WTC11 (cell line): ENCODE measurements at regions not wholly inside any gene's neighbourhood (a gene's known extent, or its start where the extent isn't known, plus 50 kb on each side); places are given as distances from the start of the nearest gene placed in this dataset.

Experiments used
- ATAC-seq: fragments of 200-7000 bp; cut with Tn5 transposase; 2 replicates; pipeline ENCODE4 v1.10.0; 2021; ENCODE audit warnings: mild to moderate bottlenecking, moderate library complexity
- CTCF ChIA-PET: fragments of 300-600 bp; sonication (Branson Sonifier 250); formaldehyde crosslinking; loops from one replicate; lab custom pipeline; 2021; ENCODE audit warnings: antibody characterized with exemption; lab: Charles Lee
- POLR2A ChIA-PET: fragments of 350-600 bp; sonication (Branson Sonifier 250); formaldehyde crosslinking; loops from one replicate; lab custom pipeline; 2021; ENCODE audit warnings: antibody characterized with exemption; lab: Charles Lee
- DNase-seq: peaks from one replicate; pipeline ENCODE4 v3.0.0; 2021; ENCODE audit warnings: low spot score
- H3K27ac Mint-ChIP-seq: 2 replicates; pipeline ENCODE4 v1.8.0; 2021; ENCODE audit warnings: mixed read lengths
- H3K27me3 Mint-ChIP-seq: 2 replicates; pipeline ENCODE4 v1.8.0; 2021; ENCODE audit warnings: low read depth, mild to moderate bottlenecking, moderate library complexity, mixed read lengths
- H3K36me3 Mint-ChIP-seq: 2 replicates; pipeline ENCODE4 v1.8.0; 2021; ENCODE audit warnings: mixed read lengths
- H3K4me1 Mint-ChIP-seq: 2 replicates; pipeline ENCODE4 v1.8.0; 2022; ENCODE audit warnings: mixed read lengths
- H3K4me3 Mint-ChIP-seq: 2 replicates; pipeline ENCODE4 v1.8.0; 2021; ENCODE audit warnings: mild to moderate bottlenecking, moderate library complexity, mixed read lengths
- H3K9me3 Mint-ChIP-seq: 2 replicates; pipeline ENCODE4 v1.8.0; 2021; ENCODE audit warnings: mixed read lengths
- ARID4B ChIP-seq: sonication (generic); formaldehyde crosslinking; IDR thresholded peaks from 2 replicates; pipeline ENCODE4 v1.8.0; 2023; ENCODE audit warnings: missing genetic modification reagents, mild to moderate bottlenecking, borderline replicate concordance
- ATF3 ChIP-seq: sonication (generic); formaldehyde crosslinking; conservative IDR thresholded peaks from 2 replicates; pipeline ENCODE4 v1.8.1; 2022; ENCODE audit warnings: mild to moderate bottlenecking, missing genetic modification reagents
- CBFB ChIP-seq: sonication (generic); formaldehyde crosslinking; IDR thresholded peaks from 2 replicates; pipeline ENCODE4 v1.8.1; 2022; ENCODE audit warnings: mild to moderate bottlenecking, low read depth, missing genetic modification reagents
- E2F5 ChIP-seq: sonication (generic); formaldehyde crosslinking; IDR thresholded peaks from 2 replicates; pipeline ENCODE4 v1.8.1; 2022; ENCODE audit warnings: mild to moderate bottlenecking, moderate library complexity, missing genetic modification reagents
- EMX1 ChIP-seq: fragments of 250-450 bp; sonication (Bioruptor Pico); IDR thresholded peaks from 2 replicates; pipeline ENCODE4 v1.8.0; 2021; ENCODE audit warnings: mild to moderate bottlenecking
- ESRRA ChIP-seq: sonication (generic); formaldehyde crosslinking; IDR thresholded peaks from 2 replicates; pipeline ENCODE4 v1.8.1; 2022; ENCODE audit warnings: mild to moderate bottlenecking, missing genetic modification reagents, borderline replicate concordance
- ETV6 ChIP-seq: sonication (generic); formaldehyde crosslinking; IDR thresholded peaks from 2 replicates; pipeline ENCODE4 v1.8.1; 2022; ENCODE audit warnings: mild to moderate bottlenecking, missing genetic modification reagents
- HMGA2 ChIP-seq: fragments of 250-450 bp; sonication (Bioruptor Pico); IDR thresholded peaks from 2 replicates; pipeline ENCODE4 v1.4.0; 2021; ENCODE audit warnings: mild to moderate bottlenecking, moderate library complexity
- IRF2 ChIP-seq: sonication (generic); formaldehyde crosslinking; IDR thresholded peaks from 2 replicates; pipeline ENCODE4 v1.8.0; 2022; ENCODE audit warnings: low read depth, missing genetic modification reagents, borderline replicate concordance
- NR3C1 ChIP-seq: sonication (generic); formaldehyde crosslinking; conservative IDR thresholded peaks from 2 replicates; pipeline ENCODE4 v1.8.1; 2023; ENCODE audit warnings: low read depth, mild to moderate bottlenecking, missing genetic modification reagents
- TEAD1 ChIP-seq: sonication (generic); formaldehyde crosslinking; IDR thresholded peaks from 2 replicates; pipeline ENCODE4 v1.8.0; 2022; ENCODE audit warnings: mild to moderate bottlenecking, missing genetic modification reagents
- TP53 ChIP-seq: sonication (generic); formaldehyde crosslinking; IDR thresholded peaks from 2 replicates; pipeline ENCODE4 v1.8.1; 2023; ENCODE audit warnings: mild to moderate bottlenecking, missing genetic modification reagents
- ZMAT4 ChIP-seq: fragments of 250-450 bp; sonication (Bioruptor Pico); IDR thresholded peaks from 2 replicates; pipeline ENCODE4 v1.9.0; 2021; ENCODE audit warnings: mild to moderate bottlenecking
- ZNF263 ChIP-seq: sonication (generic); formaldehyde crosslinking; IDR thresholded peaks from 2 replicates; pipeline ENCODE4 v1.8.1; 2022; ENCODE audit warnings: low read depth, mild to moderate bottlenecking, moderate library complexity, missing genetic modification reagents
- ZSCAN18 ChIP-seq: fragments of 250-450 bp; sonication (Bioruptor Pico); IDR thresholded peaks from 2 replicates; pipeline ENCODE4 v2.1.2; 2022; ENCODE audit warnings: mild to moderate bottlenecking, moderate library complexity

- H3K4me1 Mint-ChIP-seq = peaks cover 28% of the 10 kb centered on the region
- POLR2A ChIA-PET = interaction anchor here (0.5 kb wide), 1 partner anchor 85 kb away, joined by 4 read pairs; no protein-coding TSS in a partner anchor
These were observed 93.9 kb downstream of the LYZL2 start for GRCh38 chr10:30535677-30536076.

More at GRCh38 chr10:30535677-30536076, 93.9 kb downstream of the LYZL2 start:
- Mint-ChIP-seq H3K27ac (no peak overlapping the region), H3K27me3 (no peaks in the 10 kb centered on the region), H3K9me3 (peaks cover 13% of the 10 kb centered on the region), H3K36me3 (peaks cover 7% of the 10 kb centered on the region; the same call in 1 of the 2 replicates)
- DNase-seq = no peak
- TF ChIP-seq E2F5 (CRISPR knock-in tag) (no peak), ZNF263 (no peak), IRF2 (CRISPR knock-in tag) (no peak), ESRRA (no peak), ATF3 (CRISPR knock-in tag) (no peak), TP53 (no peak), HMGA2 (no peak), ETV6 (no peak), CBFB (CRISPR knock-in tag) (no peak), ZSCAN18 (CRISPR knock-in tag) (no peak), ARID4B (CRISPR knock-in tag) (no peak), TEAD1 (no peak), NR3C1 (CRISPR knock-in tag) (no peak), ZMAT4 (CRISPR knock-in tag) (no peak), EMX1 (CRISPR knock-in tag) (no peak)
- TF ChIP-seq, all 79 proteins: peak for 0
- no peak overlapping the region for H3K4me3 Mint-ChIP-seq
- CTCF ChIA-PET = interaction anchor here (0.6 to 3.5 kb wide), 5 partner anchors 35 to 143 kb away, joined by 3 to 19 read pairs (median 4); no protein-coding TSS in a partner anchor
- no peak for ATAC-seq
